Stimulated activated CD8-positive, alpha-beta memory T cell treated with anti-CD3 and anti-CD28 coated beads, Interleukin-12 subunit alpha, Interleukin-12 subunit beta, amount 100 ng/mL, for 24 hours (primary cell): ENCODE measurements at regions not wholly inside any gene's neighbourhood (a gene's known extent, or its start where the extent isn't known, plus 50 kb on each side); places are given as distances from the start of the nearest gene placed in this dataset.

Source experiments
- DNase-seq: peaks from one replicate; pipeline ENCODE4 v3.0.0-alpha.2; 2020; ENCODE audit errors: extremely low read depth

- no peak for DNase-seq
These were observed 60.9 kb upstream of the CCBE1 start for GRCh38 chr18:59758106-59758505.

- DNase-seq: no peak
These were observed 55.4 kb upstream of the CCBE1 start for GRCh38 chr18:59752666-59753065.

GRCh38 chr18:59751186-59751585 lies 54.0 kb upstream of the CCBE1 start:
- DNase-seq: no peak

- DNase-seq: no peak
These were observed 51.6 kb upstream of the CCBE1 start for GRCh38 chr18:59748628-59749360.
